Left hindlimb (tissue), 1 donor: ENCODE measurements at regions not wholly inside any gene's neighbourhood (a gene's known extent, or its start where the extent isn't known, plus 50 kb on each side); places are given as distances from the start of the nearest gene placed in this dataset.

Source experiments
- DNase-seq: peaks from one replicate; pipeline ENCODE4 v3.0.0-alpha.2; 2018

DNA sequence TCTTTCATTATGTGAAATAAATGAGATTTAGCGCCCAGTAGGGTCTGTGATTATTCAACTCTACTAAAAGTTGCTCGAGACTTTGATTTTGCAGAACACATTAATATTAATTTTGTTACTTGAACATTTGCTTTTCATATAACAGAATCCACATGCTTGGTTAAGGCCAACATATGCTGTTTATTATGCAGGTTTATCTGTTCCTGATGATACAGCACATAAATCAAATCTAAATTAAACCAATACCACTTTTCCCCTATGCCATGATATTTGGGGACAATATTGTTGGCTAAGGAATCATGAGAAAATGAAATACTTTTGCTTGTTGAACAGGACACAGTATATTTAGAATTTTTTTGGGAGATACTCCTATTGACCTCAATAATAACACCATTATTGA is 291.1 kb downstream of the USP25 start:
- no peak for DNase-seq

DNA sequence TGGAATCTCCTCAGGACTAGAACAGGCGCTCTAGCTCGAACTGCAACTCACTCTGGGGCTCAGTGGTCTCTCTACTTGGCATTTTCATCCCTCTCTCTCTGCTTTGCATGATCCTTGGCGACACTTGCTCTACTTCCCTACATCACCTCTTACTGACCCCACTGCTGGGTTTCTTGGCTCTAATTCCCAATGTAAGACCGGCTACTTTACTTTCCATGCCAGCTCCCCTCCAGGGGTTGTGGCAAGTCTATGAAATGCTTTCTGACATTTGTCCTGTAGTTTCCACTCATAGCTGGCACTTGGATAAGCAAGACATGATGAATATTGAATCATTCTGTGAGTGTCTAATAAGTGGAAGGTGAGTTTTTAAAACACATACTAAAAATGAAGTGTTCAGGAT is 292.3 kb downstream of the USP25 start:
- no peak for DNase-seq

DNA sequence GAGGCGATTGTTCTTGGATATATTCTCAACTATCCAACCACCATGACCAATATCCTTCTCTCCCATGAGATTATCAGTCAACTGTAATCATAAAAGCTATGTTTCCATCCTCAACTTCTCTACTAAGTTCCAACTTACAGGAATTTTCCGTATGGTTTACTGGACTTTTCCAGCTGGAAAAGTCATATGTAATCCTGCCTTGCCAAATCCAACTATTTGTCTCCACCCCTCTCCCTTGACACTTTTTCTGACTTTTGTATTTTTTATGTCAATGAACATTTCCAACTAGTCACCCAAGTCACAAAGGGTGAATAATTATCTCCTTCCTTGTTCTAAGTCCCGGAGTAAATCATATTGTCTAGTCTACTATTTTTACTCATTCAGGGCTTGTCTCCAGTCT is 293.1 kb downstream of the USP25 start:
- no peak for DNase-seq

DNA sequence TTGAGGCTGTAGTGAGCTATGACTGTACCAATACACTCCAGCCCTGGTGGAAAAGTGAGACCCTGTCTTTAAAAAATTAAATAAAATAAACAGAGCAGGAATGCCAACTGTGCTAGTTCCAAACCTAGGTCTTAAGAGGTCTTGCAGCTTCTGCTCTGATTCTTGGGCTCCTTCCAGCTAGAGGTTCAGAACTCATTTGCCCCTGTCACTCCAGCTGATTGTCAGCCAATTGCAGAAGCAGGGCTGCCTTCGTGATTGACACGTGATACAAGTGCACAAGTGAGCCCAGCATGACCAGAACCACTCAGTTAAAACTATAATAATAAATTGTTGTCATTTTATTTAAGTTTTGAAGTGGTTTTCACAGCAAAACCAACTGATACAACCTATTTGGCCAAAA is 298.4 kb downstream of the USP25 start:
- no peak for DNase-seq

DNA sequence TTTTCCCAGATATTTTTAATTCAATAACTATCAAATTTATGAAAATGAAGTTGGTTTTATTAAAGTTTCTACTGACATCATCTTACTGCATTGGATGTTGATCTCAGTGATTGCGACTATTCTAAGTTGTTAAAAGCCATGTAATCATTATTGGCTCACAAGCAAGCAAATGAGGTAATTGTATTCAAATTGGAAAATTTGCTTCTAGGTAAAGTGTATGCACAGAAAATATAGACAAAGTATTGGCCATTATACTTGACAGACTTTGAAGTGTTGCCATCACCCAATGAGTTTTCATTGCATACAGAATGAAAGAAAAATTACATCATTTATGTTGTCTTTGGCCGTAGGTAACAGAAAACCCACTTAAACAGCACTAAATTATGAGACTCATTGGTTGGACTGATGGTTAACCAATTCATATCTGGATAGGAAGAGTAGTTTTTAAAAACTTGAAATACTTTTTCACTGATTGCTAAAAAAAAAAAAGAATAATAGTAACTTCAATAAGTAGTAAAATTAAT is 299.2 kb downstream of the USP25 start:
- no peak for DNase-seq

DNA sequence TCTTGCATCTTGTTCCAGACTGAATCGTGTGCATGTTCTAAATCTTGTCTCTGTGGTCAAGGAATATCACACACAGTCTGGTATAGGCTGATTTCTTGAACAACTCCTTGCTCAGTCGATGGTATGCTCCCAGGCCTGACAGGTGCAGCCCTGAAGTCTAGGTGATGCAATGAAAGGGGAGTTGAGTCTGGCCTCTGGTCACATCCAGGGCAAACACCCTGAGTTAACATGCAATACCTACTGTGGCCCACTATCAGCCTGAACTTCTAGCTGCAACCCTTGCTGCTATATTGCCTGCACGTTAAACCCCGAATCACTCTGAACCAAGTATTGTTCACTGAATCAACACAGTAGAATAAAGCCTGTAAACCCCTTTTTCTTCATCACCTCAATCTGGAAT is 303.4 kb downstream of the USP25 start:
- DNase-seq, result no peak

DNA sequence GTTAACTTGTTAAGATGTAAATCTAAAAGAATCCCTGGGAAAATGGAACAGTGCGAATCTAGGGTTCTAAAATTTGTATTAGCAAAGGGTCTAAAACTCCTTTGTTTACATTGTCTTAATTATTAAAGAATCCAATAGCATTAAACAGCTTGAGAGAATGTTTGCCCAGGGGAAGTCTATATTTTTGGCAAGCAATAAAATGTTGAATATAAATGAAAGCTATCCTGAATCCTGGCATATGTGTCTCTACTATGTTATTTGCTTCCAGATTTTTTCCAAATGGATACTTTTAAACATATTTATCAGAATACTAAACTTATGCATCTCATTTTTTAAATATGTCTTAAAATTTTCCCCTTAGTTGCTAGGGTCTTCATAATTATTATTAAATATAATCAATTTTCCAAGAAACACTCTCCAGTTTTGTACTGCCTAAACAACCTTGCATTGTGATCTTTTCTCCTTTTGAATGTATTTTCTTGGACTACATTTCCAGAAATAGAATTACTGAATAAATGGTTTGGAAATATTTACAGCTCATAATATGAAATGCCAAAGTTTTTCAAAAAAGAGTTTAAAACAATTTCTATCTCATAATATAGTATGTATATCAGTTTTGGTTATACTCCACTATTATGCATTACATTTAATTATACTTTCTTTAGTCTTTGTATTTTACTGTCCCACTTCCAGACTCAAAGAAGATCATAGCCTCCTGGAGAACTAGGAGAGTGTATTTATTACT is 304.8 kb downstream of the USP25 start:
- DNase-seq, result no peak

DNA sequence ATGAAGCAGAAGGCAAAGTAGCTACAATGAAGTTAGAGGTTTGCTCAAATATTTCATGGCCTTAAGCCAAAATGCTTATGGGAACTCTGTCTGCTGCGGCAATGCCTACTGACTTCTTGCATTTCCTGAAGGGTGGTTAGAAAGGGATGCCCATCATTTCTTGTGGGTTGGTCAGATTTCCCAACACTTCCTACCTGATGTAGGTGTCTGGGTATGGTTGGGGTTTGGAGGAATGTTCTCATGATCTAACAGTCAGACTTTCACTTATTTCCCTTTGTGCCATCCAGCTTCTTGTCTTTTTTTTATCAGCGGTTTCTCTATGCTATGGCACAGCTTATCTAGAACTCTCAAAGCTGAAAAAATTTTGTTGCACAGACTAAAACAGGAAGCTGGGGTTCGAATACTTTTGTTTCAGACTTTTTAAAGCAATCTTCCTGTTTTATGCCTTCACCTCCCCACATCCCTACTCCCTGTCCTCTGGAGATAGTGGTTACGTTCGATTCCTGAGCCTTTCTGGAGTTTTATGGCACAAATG is 307.7 kb downstream of the USP25 start:
- no peak for DNase-seq

DNA sequence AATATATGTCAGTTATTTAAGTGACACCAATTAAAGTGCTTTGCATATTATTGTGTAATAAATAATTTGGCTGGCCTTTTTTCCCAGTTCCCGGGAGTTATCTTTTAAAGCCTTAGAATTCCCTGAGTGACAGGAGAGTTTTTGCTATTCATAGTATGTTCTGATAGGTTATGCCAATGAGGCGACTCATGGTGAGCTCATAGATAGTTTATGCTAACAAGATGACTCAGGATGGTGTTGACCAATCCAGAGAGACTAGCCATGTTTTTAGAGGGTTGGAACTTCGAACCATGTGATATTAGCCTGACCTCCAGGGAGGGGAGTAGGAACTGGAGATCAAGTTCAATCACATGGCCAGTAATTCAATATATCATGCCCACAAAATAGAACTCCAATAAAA is 310.8 kb downstream of the USP25 start:
- DNase-seq, result no peak

DNA sequence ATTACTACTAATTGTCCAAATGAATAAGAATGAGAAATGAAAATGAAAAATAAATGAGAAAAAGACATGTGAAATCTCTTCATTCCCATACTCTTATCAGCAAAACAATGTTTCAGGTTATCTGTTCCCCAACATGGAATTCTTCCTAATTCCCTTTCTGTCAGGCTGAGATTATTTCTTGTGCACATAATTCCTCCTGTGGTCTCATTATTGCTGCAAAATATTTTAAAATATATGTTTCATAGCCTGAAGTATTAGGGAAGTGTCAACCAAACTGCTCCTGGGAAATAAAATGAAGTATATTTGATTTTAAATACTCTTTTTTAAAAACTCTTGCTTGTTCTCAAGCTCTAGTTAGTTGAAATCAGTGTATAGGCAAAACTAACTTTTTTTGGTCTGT is 314.9 kb downstream of the USP25 start:
- no peak for DNase-seq

DNA sequence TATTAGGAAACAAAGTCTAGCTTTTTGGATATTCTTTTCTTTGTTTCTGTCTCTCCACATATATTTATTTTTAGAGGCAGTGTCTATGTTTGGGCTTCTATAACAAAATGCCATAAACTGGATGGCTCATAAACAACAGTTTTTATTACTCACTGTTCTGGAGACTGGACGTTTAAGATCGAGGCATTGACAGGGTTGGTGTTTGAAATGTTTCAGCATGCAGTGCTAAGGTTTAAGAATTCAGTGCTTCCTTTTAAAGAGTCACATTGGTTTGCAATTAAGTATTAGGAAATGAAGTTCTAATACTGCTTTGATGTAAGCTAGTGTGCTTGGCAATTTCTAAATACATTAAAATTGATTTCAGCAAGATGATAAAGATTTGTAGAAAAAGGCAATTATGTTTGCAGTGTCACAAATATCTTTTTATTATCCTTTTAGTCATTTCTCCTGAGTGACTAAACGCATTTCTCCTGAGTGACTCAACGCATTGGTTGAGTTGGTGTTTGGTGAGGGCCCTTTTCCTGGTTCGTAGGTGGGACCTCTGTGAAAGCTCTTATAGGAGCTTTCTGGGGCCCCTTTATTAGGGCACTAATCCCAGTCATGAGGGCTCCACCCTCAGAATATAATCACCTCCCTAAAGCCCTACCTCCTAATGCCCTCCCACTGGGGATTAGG is 317.0 kb downstream of the USP25 start:
- DNase-seq, result no peak

DNA sequence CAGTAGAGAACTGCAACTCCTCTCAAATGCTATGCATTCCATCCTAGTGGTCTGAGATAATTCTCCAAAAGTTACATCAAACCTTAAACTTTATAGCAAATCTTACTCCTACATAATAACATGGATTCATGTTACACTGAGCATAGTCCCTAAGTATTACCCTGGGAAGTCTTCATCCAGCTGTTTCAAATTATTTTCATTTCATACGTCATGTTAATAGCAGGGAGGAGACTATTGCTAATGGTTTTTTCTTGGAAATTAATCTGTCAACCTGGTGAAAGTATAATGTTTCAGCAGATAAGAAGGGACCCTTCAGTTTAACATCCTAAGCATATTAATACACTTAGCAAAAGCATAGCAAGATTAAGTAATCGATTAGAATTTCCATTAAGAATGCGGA is 318.1 kb downstream of the USP25 start:
- no peak for DNase-seq

DNA sequence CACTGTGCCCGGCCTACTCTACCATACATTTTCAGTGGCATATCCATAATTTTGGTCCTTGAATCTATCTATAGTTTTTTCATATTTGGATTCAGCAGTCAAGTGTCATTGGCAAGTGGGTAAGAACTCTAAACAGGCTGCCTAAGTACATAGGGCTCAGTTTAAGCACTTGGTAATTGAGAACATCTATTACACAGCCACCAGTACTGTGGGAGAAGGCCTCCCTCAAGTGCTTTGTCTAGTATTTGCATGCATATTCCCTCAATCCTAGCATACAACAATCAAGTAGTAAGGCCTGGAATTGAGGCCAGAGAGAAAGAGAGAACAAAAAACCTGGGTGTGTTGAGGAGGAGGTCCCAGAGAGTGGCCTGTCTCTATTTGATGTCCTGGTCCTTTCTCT is 325.2 kb downstream of the USP25 start:
- DNase-seq, result no peak

DNA sequence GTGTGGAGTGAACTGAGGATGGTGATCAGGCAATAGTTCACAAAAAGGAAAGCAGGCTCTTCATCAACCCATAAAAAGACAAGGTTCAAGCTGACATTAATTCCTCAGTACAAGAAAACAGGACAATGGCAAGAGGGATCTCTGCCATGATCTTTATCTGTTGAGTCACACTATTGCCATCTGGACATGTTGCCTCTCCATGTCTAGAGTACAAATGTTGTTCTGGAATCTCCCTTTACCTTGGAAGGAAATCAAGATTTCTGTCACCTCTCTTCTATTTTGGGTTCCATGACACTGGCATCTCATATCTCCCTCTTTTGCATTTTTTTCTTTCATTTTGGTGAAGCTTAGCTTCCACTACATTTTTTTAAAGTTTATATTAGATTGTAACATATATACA is 329.1 kb downstream of the USP25 start:
- DNase-seq, result no peak

DNA sequence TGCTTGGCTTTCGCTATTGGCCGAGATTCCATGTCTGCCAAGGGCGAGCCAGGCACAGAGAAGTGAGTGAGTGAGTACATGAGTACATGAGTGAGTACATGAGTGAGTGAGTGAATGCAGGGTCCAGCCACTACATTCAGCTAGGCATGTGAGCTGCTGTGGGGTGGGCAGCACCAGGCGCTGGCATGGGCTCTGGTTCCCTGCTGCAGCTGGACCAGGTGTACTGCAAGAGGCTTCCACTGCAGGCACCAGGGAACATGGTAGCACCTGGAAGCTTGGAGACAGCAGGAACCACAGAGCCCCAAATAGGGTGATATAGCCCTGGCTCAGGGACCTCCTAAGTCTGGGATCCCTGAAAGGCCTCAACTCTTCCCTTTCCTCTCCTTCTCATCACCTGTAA is 330.2 kb downstream of the USP25 start:
- no peak for DNase-seq

DNA sequence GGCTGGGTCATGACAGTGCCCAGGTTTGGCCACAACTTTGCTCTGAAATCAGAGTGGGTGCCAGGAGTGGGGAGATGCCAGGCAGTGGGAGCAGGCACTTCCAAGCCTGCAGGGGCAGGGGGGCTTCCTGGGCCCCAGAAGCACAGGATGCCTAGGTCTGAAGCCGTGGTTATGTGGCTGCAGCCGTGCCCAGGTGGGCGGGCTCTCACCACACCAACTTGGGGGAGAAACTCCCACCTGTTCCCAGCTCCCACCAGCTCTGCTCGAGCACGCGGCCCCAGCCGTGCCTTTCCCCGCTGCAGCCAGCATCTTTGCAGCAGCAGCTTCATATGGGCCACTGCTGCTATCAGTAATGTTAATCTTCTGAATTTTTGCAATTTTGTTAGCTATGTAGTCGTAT is 331.4 kb downstream of the USP25 start:
- no peak for DNase-seq

DNA sequence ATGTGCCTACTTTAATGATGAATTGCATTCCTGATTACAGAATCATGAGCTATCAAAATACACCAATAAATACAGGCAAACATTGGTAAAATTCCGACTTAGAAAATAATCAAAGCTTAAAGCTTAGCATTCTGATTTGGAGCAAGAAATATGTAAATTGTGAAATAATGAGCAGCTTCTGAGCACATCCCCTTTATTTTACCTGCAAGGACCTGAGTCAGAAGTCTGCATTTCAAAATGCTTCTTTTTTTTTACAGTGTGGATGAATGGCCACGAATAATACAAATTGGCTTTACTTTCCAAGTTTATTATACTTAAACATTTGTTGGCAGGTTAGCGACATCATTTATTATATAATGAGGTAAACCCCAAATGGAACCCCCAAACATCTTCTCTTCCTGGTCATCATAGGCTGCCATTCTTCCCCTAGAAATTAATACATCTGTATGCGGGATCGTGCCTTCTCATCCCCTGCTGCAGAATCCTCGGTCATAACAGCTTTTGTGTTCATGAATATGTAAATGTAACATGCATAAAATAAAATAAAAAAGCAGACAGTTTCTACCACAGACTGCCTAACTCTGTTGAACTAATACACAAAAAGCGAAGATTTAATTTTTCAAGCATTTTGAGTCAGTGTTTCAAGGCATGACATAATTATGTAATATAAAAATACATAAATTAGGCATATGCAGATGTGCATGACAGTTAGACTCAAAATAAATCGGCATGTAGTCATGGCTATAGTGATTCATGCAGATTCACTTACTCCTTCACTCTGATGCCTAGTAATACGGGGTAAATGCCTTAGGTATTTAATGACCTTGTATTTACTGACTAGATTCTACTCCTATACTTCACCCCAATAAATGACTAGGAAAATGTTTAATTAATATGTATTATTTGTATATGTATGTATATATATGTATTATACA is 339.7 kb downstream of the USP25 start:
- no peak for DNase-seq

DNA sequence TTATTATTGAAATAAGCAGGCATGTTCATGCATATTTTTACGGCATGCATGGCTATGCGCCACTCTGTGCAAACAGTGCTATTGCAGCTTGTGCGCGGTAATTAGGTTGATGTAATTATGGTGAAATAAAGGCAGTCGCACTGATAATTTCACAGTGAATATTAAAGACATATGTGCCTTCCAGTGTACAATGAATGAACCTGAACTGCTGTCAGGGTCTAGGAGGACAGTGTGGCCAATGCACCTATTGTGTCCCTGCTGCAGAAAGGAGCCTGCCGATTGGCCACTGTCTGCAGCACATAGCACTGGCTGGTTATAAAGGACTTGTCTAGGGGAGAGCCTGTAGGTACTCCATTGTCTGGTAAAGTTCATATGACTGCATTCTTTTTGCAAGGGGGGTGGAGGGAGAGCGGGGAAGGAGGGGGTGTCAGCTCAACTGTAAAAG is 340.4 kb downstream of the USP25 start:
- DNase-seq, result no peak

DNA sequence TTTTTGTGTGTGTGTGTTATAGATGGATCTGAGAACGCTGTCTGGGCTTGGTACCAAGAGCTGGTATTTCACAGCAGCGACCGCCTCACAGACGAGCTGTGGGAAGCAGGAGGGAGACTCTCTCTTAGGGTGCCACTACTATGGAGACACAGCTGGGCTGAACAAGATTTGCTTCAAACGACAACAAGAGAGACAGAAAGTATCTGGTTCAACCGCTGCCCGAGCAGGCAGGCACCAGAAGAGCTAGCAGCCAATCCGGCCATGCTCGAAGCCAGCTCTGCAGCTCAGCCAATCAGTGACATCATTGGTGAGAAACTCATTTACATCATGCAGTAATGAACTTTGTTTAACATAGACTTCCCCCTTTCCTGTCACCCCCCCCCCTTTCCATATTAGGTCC is 341.3 kb downstream of the USP25 start:
- peak; percentile 56 for DNase-seq

DNA sequence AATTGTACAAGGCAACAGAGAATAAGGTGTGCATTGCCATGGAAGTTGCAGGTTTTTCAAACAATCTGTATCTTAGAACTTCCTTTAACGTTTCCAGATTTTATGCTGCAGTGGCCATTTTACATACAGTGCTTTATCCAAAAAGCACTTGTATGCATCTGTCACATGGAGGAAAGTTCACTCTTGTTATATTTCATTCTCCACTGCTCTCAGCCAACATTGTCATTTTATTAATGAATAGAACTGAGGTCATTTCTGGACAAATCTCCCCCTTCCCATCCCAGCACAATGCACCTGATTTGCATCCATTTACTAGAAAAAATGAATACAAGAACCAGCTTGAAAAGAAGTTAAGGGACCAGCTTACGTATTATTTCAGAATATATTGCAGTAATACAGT is 342.0 kb downstream of the USP25 start:
- no peak for DNase-seq

DNA sequence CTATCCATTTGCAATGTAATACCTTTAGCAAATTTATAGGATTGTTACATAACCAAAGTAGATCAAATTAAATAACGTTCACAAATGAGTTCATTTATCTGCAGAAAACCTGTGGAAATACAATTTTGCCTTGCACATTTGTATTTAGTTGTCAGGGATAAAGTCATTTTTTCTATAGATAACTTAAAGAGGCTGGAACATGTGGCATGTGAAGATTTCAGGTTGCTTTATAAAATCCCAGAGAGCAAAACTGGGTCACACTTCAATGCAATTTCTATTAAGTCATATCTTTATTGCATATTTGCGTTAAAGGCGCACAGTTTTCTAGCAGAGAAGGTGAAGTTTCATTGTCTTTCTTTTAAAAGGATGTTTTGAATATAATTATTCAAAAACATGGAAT is 342.4 kb downstream of the USP25 start:
- DNase-seq, result no peak

DNA sequence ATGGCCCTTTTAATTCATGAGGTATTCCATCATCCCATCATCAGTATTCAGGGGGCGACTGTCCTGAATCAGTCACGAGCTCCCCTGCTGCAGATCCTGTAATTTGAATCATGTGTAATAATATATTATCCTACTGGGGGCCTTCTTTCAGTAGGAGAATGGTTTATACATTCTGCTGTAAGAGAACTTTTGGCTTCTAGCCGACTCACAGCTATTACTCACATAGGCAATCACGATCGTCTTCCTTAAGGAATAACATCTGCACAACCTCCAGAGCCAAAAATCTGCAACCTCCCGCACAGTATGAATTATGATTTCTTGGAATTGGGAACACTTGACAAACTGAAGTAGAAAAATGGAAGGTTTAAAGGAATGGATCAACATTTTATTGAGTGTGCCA is 343.0 kb downstream of the USP25 start:
- DNase-seq, result peak; percentile 72

DNA sequence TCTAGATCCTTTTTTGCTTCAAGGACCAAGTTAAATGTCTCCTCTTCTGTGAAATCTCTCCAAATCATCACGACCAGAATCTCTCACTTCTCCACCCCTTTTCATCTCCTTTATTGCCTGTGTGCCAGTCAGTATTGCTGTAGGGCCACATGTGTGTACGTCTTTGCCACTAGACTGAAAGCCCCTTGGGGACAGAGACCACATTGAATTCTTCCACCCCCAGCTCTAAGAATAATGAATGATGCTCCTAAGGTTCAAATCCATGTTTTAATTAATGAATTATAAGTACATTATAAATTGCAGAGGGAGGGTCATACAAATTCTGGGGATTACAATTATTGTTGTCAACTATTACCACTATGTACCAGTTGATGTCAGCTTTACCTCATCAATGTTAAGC is 343.8 kb downstream of the USP25 start:
- no peak for DNase-seq
